ENCODE measurements at regions not wholly inside any gene's neighbourhood (a gene's known extent, or its start where the extent isn't known, plus 50 kb on each side); places are given as distances from the start of the nearest gene placed in this dataset.

GRCh38 chr18:77669331-77669730, 419.7 kb downstream of the GALR1 start:
- Histone ChIP-seq H3K27me3 (ENCODE audit: insufficient read depth, low read depth, low read length) (no peaks in the 10 kb centered on the region), H3F3A (ENCODE audit: insufficient read depth, low read length, poor library complexity, severe bottlenecking) (no peaks in the 10 kb centered on the region), H3K9ac (ENCODE audit: low read length) (no peak overlapping the region), H2AFZ (ENCODE audit: low read depth, low read length) (no peak overlapping the region), H3K4me2 (ENCODE audit: low read length) (no peak overlapping the region), H3K9me2 (ENCODE audit: insufficient read depth, low read length) (no peaks in the 10 kb centered on the region), H3K4me3 (ENCODE audit: low read length) (no peak overlapping the region), H3K79me2 (replicated peaks; ENCODE audit: insufficient read depth, low read length) (no peaks in the 10 kb centered on the region), H4K20me1 (ENCODE audit: insufficient read depth) (no peaks in the 10 kb centered on the region), H3K9me3 (ENCODE audit: low read length) (no peaks in the 10 kb centered on the region), H3K36me3 (ENCODE audit: insufficient read depth, low read length) (no peaks in the 10 kb centered on the region), H3K27ac (ENCODE audit: low read length) (no peak overlapping the region)
- TF ChIP-seq TAF1 (IDR thresholded peaks at IDR 0.05; ENCODE audit: low read depth) (no peak), REST (IDR thresholded peaks at IDR 0.05; ENCODE audit: borderline replicate concordance) (no peak), EP300 (conservative IDR thresholded peaks at IDR 0.05; ENCODE audit: poor library complexity, severe bottlenecking) (no peak), RAD21 (conservative IDR thresholded peaks at IDR 0.05) (no peak), SMC3 (conservative IDR thresholded peaks at IDR 0.05; ENCODE audit: poor library complexity) (no peak), MXI1 (conservative IDR thresholded peaks at IDR 0.05; ENCODE audit: poor library complexity, severe bottlenecking) (no peak), EZH2 (IDR thresholded peaks at IDR 0.05; ENCODE audit: borderline replicate concordance, insufficient read depth, low read length, poor library complexity, severe bottlenecking) (no peak), POLR2AphosphoS5 (IDR thresholded peaks at IDR 0.05) (no peak)
- TF ChIP-seq, protein P1, sequence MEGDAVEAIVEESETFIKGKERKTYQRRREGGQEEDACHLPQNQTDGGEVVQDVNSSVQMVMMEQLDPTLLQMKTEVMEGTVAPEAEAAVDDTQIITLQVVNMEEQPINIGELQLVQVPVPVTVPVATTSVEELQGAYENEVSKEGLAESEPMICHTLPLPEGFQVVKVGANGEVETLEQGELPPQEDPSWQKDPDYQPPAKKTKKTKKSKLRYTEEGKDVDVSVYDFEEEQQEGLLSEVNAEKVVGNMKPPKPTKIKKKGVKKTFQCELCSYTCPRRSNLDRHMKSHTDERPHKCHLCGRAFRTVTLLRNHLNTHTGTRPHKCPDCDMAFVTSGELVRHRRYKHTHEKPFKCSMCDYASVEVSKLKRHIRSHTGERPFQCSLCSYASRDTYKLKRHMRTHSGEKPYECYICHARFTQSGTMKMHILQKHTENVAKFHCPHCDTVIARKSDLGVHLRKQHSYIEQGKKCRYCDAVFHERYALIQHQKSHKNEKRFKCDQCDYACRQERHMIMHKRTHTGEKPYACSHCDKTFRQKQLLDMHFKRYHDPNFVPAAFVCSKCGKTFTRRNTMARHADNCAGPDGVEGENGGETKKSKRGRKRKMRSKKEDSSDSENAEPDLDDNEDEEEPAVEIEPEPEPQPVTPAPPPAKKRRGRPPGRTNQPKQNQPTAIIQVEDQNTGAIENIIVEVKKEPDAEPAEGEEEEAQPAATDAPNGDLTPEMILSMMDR (IDR thresholded peaks at IDR 0.05; ENCODE audit: poor library complexity, severe bottlenecking): no peak

GRCh38 chr18:77671456-77672167, 422.0 kb downstream of the GALR1 start:
- Histone ChIP-seq H3F3A (ENCODE audit: insufficient read depth, low read length, poor library complexity, severe bottlenecking) (no peaks in the 10 kb centered on the region), H2AFZ (ENCODE audit: low read depth, low read length) (no peak overlapping the region), H3K9ac (ENCODE audit: low read length) (no peak overlapping the region), H3K4me2 (ENCODE audit: low read length) (no peak overlapping the region), H3K9me2 (ENCODE audit: insufficient read depth, low read length) (no peaks in the 10 kb centered on the region), H4K20me1 (ENCODE audit: insufficient read depth) (no peaks in the 10 kb centered on the region), H3K27ac (ENCODE audit: low read length) (no peak overlapping the region), H3K27me3 (ENCODE audit: insufficient read depth, low read depth, low read length) (no peaks in the 10 kb centered on the region), H3K4me3 (ENCODE audit: low read length) (no peak overlapping the region), H3K79me2 (replicated peaks; ENCODE audit: insufficient read depth, low read length) (no peaks in the 10 kb centered on the region), H3K9me3 (ENCODE audit: low read length) (no peaks in the 10 kb centered on the region), H3K36me3 (ENCODE audit: insufficient read depth, low read length) (no peaks in the 10 kb centered on the region)
- TF ChIP-seq EP300 (conservative IDR thresholded peaks at IDR 0.05; ENCODE audit: poor library complexity, severe bottlenecking): no peak
- no peak for TF ChIP-seq POLR2AphosphoS5 (IDR thresholded peaks at IDR 0.05)
- no peak for TF ChIP-seq EZH2 (IDR thresholded peaks at IDR 0.05; ENCODE audit: borderline replicate concordance, insufficient read depth, low read length, poor library complexity, severe bottlenecking)
- no peak for TF ChIP-seq TAF1 (IDR thresholded peaks at IDR 0.05; ENCODE audit: low read depth)
- no peak for TF ChIP-seq MXI1 (conservative IDR thresholded peaks at IDR 0.05; ENCODE audit: poor library complexity, severe bottlenecking)
- TF ChIP-seq RAD21 (conservative IDR thresholded peaks at IDR 0.05): no peak
- no peak for TF ChIP-seq REST (IDR thresholded peaks at IDR 0.05; ENCODE audit: borderline replicate concordance)
